ENCODE measurements at regions not wholly inside any gene's neighbourhood (a gene's known extent, or its start where the extent isn't known, plus 50 kb on each side); places are given as distances from the start of the nearest gene placed in this dataset.

DNA sequence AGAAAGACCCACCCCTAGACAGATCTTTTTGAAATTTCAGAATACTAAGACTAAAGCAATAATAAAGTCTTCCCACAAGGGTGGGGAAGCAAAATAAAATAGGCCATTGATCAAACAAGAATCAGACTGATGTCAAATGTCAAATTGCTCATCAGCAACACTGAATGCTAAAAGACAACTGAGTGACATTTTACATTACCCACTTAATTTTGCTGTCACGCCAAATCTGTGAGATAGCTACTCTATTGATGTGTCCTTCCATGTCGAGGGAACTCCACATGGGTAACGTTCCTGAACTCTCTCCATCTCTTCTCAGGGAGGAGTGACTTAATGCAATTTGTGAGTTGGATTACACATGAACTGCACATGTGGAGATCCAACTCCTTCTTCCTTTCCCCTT is 271.7 kb upstream of the CAMK1G start:
- ATAC-seq (ENCODE audit: low FRiP score) = no peak
- no peak for DNase-seq (ENCODE audit: low spot score)
- TF ChIP-seq, protein P1, sequence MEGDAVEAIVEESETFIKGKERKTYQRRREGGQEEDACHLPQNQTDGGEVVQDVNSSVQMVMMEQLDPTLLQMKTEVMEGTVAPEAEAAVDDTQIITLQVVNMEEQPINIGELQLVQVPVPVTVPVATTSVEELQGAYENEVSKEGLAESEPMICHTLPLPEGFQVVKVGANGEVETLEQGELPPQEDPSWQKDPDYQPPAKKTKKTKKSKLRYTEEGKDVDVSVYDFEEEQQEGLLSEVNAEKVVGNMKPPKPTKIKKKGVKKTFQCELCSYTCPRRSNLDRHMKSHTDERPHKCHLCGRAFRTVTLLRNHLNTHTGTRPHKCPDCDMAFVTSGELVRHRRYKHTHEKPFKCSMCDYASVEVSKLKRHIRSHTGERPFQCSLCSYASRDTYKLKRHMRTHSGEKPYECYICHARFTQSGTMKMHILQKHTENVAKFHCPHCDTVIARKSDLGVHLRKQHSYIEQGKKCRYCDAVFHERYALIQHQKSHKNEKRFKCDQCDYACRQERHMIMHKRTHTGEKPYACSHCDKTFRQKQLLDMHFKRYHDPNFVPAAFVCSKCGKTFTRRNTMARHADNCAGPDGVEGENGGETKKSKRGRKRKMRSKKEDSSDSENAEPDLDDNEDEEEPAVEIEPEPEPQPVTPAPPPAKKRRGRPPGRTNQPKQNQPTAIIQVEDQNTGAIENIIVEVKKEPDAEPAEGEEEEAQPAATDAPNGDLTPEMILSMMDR (IDR thresholded peaks at IDR 0.05) = no peak

- DNase-seq (ENCODE audit: low spot score) = no peak
- TF ChIP-seq, protein P1 (IDR thresholded peaks at IDR 0.05) = no peak
- ATAC-seq (ENCODE audit: low FRiP score) = no peak
Observed at GRCh38 chr1:209316929-209317328, 266.6 kb upstream of the CAMK1G start.

DNA sequence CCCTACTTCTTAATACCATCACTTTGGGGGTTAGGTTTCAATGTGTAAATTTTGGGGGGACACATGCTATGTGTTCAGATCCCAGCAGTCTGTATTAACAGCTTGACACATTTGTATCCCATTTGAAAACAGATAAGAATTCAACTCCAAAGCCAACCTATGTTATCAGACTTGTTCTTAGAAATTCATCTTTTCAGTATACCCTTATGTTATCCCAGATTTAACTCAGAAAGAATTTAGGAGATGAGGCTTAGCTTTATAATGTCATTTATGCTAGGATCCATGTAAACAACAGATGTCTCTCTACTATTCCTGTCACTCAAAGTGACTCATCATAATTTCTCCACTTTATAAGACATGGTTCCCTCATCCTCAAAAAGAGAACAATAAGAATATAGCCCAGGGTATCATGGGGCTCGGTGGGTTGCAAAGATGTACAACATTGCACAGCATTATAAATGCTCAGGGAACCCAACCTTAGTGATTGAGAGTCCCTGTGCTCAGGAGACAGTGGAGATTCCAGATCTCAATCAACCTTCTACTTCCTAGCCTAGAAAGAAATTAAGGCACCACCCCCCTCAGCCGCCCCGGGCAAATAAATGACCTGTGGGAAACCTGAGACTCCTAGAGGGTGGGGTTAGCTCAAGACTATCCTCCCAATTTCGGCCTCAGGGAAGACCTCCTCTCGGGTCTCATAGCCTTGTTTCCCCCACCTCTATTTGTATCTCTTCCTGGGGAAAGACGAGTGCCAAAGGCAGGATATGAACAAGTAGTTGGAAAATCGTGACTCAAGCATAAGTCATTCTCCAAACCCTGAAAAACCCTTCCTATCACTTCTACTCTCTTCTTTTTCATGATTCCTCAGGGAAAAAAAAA is 265.1 kb upstream of the CAMK1G start:
- no peak for DNase-seq (ENCODE audit: low spot score)
- ATAC-seq (ENCODE audit: low FRiP score) = no peak
- TF ChIP-seq, protein P1 (IDR thresholded peaks at IDR 0.05) = no peak

DNA sequence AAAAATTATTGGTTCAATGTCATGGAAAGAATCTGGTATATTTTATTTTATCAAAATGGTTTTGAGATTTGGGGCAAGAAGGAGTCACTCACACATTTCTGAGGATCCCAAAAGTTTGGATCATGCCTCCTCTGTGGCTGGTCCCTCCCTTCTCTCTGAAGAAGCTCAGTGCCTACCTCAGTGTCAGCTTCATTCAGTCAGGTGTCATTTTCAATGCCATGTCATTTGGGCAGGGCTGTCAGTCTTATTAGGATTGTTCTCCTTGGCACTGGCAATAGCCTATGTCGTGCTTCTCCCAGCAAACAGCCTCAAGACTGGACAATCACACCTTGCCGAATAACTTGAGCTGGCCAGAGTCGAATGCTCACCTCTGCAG is 264.5 kb upstream of the CAMK1G start:
- TF ChIP-seq, protein P1 (IDR thresholded peaks at IDR 0.05) = no peak
- no peak for ATAC-seq (ENCODE audit: low FRiP score)
- DNase-seq (ENCODE audit: low spot score) = no peak

DNA sequence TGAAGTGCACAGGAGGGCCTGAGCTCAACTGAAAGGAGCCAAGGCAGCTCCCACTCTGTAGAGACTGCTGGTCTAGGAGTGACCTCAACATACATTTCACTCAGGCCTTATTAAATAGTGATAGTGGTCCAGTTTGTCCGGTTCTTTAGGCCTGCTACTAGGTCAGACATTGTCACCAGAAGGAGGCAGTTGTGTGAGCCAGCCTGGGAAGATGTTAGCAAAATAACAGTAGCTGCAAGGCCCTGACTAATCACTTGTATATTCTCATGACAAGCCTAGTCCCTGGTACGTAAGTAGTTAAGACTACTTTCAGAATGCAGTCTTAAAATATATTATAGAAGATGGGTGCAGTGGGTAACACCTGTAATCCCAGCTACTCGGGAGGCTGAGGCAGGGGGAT is 264.0 kb upstream of the CAMK1G start:
- DNase-seq (ENCODE audit: low spot score) (no peak), ATAC-seq (ENCODE audit: low FRiP score) (no peak)
- TF ChIP-seq, protein P1 (IDR thresholded peaks at IDR 0.05) = no peak

DNA sequence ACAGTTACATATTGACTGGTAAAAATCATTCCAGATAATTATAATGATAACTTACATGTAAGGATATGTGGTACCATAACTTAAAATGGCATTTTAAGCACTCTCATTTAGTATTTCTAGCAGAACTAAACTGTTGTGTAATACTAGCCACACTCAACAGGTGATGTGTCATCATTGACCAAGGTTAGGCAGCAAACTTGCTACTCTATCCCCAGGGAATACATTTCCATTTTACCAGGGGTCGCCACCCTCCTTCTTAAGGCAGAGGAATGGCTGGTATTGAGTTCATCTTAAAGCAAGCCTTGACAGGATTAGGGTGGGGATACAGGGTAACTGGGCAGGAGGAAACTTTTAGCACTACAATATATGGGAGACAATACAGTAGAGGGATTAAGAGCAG is 259.8 kb upstream of the CAMK1G start:
- TF ChIP-seq, protein P1 (IDR thresholded peaks at IDR 0.05) = no peak
- no peak for DNase-seq (ENCODE audit: low spot score)
- no peak for ATAC-seq (ENCODE audit: low FRiP score)
